ENCODE measurements at regions not wholly inside any gene's neighbourhood (a gene's known extent, or its start where the extent isn't known, plus 50 kb on each side); places are given as distances from the start of the nearest gene placed in this dataset.
"Not testable (repeated sequence)": the region's sequence is repeated elsewhere in the genome, so short reads cannot be mapped to it uniquely, and the experiment has no call there.

DNA sequence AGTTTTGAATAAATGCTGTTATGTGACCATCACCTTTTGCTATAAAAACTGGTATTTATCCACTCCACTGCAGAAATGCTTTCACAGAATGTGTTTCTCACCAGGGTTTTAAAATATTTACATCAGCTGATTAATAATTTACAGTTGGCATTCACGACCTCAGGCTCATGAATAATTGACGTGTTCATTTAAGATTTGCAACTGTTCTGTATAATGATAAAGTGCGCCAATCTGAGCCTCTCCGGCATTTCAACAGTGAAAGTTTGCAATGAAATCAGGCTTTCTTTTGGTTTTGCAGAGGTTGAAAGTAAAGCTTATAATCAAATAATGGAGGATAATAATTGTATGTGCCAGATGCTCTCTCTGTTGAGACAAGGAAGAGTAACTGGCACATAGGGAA is 434.9 kb downstream of the ICE1 start:
- no peaks in the 10 kb centered on the region for H3K36me3 Mint-ChIP-seq (ENCODE audit: low read depth)
- CTCF ChIA-PET: no interaction called here
- DNase-seq (no peak), ATAC-seq (ENCODE audit: low read depth) (no peak)
- TF ChIP-seq, protein P1, sequence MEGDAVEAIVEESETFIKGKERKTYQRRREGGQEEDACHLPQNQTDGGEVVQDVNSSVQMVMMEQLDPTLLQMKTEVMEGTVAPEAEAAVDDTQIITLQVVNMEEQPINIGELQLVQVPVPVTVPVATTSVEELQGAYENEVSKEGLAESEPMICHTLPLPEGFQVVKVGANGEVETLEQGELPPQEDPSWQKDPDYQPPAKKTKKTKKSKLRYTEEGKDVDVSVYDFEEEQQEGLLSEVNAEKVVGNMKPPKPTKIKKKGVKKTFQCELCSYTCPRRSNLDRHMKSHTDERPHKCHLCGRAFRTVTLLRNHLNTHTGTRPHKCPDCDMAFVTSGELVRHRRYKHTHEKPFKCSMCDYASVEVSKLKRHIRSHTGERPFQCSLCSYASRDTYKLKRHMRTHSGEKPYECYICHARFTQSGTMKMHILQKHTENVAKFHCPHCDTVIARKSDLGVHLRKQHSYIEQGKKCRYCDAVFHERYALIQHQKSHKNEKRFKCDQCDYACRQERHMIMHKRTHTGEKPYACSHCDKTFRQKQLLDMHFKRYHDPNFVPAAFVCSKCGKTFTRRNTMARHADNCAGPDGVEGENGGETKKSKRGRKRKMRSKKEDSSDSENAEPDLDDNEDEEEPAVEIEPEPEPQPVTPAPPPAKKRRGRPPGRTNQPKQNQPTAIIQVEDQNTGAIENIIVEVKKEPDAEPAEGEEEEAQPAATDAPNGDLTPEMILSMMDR (IDR thresholded peaks at IDR 0.05): no peak
- POLR2A ChIA-PET: no interaction called here
- H3K4me1 Mint-ChIP-seq: no peaks in the 10 kb centered on the region
- no peak overlapping the region for H3K27ac Mint-ChIP-seq
- no peak overlapping the region for H3K4me3 Mint-ChIP-seq
- intact Hi-C loops (cut with micrococcal nuclease): no loop called here
- H3K9me3 Mint-ChIP-seq: no peaks in the 10 kb centered on the region
- H3K27me3 Mint-ChIP-seq: no peaks in the 10 kb centered on the region

- ATAC-seq (ENCODE audit: low read depth): no peak
- no peak for DNase-seq
- ChIA-PET POLR2A (no interaction called here), CTCF (no interaction called here)
- TF ChIP-seq, protein P1 (IDR thresholded peaks at IDR 0.05): no peak
- Mint-ChIP-seq H3K9me3 (peaks cover 6% of the 10 kb centered on the region), H3K4me3 (no peak overlapping the region), H3K27ac (no peak overlapping the region), H3K27me3 (no peaks in the 10 kb centered on the region), H3K4me1 (no peaks in the 10 kb centered on the region), H3K36me3 (ENCODE audit: low read depth) (no peaks in the 10 kb centered on the region)
- intact Hi-C loops (cut with micrococcal nuclease): no loop called here
These were observed 431.6 kb downstream of the ICE1 start for GRCh38 chr5:5854087-5854486.

DNA sequence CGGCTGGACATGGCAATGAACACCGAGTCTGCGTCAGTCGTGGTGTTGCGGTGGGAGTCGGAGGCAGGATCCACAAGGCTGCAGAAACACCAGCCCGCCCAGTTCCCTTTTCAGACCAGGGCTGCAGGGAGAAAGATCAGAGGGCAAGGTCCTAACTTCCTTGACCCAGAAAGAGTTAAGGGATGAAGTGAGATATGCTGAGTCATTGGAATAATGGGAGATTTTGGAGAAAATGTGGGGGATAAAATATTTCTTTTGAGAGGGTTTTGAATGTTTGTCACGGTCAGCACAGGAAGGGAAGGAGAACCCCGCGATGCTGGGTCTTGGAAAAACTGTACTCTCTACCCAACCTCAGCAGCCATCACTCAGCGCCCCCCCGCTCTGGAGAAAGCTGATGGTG is 416.0 kb downstream of the ICE1 start:
- H3K4me1 Mint-ChIP-seq: no peaks in the 10 kb centered on the region
- ChIA-PET CTCF (interaction anchor here (0.6 kb wide), 1 partner anchor 19 kb away, joined by 3 read pairs; no protein-coding TSS in a partner anchor), POLR2A (no interaction called here)
- ATAC-seq (ENCODE audit: low read depth) (no peak), DNase-seq (no peak)
- H3K36me3 Mint-ChIP-seq (ENCODE audit: low read depth): no peaks in the 10 kb centered on the region
- no peak overlapping the region for H3K4me3 Mint-ChIP-seq
- H3K9me3 Mint-ChIP-seq: no peaks in the 10 kb centered on the region
- TF ChIP-seq, protein P1 (IDR thresholded peaks at IDR 0.05): no peak
- no peaks in the 10 kb centered on the region for H3K27me3 Mint-ChIP-seq
- intact Hi-C loops (cut with micrococcal nuclease): no loop called here
- H3K27ac Mint-ChIP-seq: no peak overlapping the region

- H3K36me3 Mint-ChIP-seq (ENCODE audit: low read depth); H3K9me3 Mint-ChIP-seq; DNase-seq; H3K4me1 Mint-ChIP-seq; H3K4me3 Mint-ChIP-seq; H3K27ac Mint-ChIP-seq; intact Hi-C loops (cut with micrococcal nuclease); POLR2A ChIA-PET; H3K27me3 Mint-ChIP-seq; ATAC-seq (ENCODE audit: low read depth); CTCF ChIA-PET: not testable (repeated sequence)
These were observed 409.1 kb downstream of the ICE1 start for GRCh38 chr5:5831622-5832021.

DNA sequence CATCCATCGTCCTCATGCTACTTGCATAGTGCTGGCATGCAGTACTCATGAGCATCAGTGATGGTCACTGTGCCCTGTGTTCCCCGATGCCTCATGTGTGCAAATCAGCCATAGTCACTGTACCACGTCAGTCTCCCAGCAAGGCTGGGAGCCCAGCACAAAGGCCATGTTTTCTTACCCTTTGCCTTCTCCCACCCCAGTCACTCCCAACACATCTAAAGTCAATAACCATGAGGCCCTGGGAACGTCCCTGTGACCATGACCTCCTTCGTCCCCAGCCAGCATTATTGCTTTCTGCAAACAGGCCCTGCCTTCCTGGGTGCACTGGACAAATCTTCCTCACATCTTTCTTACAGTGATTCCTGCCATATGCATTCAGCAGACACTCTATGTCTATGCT is 406.1 kb downstream of the ICE1 start:
- intact Hi-C loops (cut with micrococcal nuclease): no loop called here
- TF ChIP-seq, protein P1 (IDR thresholded peaks at IDR 0.05): no peak
- no peaks in the 10 kb centered on the region for H3K27me3 Mint-ChIP-seq
- H3K27ac Mint-ChIP-seq: no peak overlapping the region
- no peak overlapping the region for H3K4me3 Mint-ChIP-seq
- POLR2A ChIA-PET: no interaction called here
- no peaks in the 10 kb centered on the region for H3K4me1 Mint-ChIP-seq
- no peaks in the 10 kb centered on the region for H3K9me3 Mint-ChIP-seq
- CTCF ChIA-PET: no interaction called here
- no peak for DNase-seq
- ATAC-seq (ENCODE audit: low read depth): no peak
- no peaks in the 10 kb centered on the region for H3K36me3 Mint-ChIP-seq (ENCODE audit: low read depth)

- intact Hi-C loops (cut with micrococcal nuclease): no loop called here
- Mint-ChIP-seq H3K4me3 (no peak overlapping the region), H3K36me3 (ENCODE audit: low read depth) (no peaks in the 10 kb centered on the region), H3K27me3 (no peaks in the 10 kb centered on the region), H3K9me3 (no peaks in the 10 kb centered on the region), H3K27ac (no peak overlapping the region), H3K4me1 (no peaks in the 10 kb centered on the region)
- TF ChIP-seq, protein P1 (IDR thresholded peaks at IDR 0.05): no peak
- DNase-seq (no peak), ATAC-seq (ENCODE audit: low read depth) (no peak)
- CTCF ChIA-PET: no interaction called here
- POLR2A ChIA-PET: no interaction called here
These were observed 404.4 kb downstream of the ICE1 start for GRCh38 chr5:5826911-5827310.
